HepG2 (cell line): ENCODE measurements at regions not wholly inside any gene's neighbourhood (a gene's known extent, or its start where the extent isn't known, plus 50 kb on each side); places are given as distances from the start of the nearest gene placed in this dataset.

Experiments
- ATAC-seq: fragments of 200-7000 bp; cut with Tn5 transposase; 3 replicates; pipeline ENCODE4 v1.9.1; 2020; ENCODE audit warnings: mild to moderate bottlenecking, moderate library complexity
- BruUV-seq: library from RNA; stranded (reverse); fragments of 400-500 nt; replicated peaks from 2 replicates; lab custom pipeline; 2021; lab: Mats Ljungman, UMichigan
- CTCF ChIA-PET: fragments of 300-600 bp; formaldehyde crosslinking; extraction: SDS; loops from one replicate; lab custom pipeline; 2021; ENCODE audit warnings: low total read pairs, inconsistent platforms, low intra/inter-chr PET ratio; lab: Yijun Ruan, JAX
- POLR2A ChIA-PET: fragments of 350-600 bp; sonication (Branson Sonifier 250); formaldehyde crosslinking; loops from one replicate; lab custom pipeline; 2020; ENCODE audit warnings: antibody characterized with exemption, inconsistent platforms; lab: Yijun Ruan, JAX
- DNase-seq: peaks from one replicate; pipeline ENCODE4 v3.0.0-alpha.2; 2015; ENCODE audit warnings: low spot score
- FAIRE-seq: peaks from 3 replicates; lab custom pipeline; 2011; peaks lifted over from hg19 to GRCh38; lab: Jason Lieb, UNC
- H2AFZ ChIP-seq: one replicate; pipeline ENCODE4 v1.6.1; 2011; ENCODE audit warnings: low read length, inconsistent platforms
- H3K27ac ChIP-seq: fragments of 300-600 bp; 3 replicates; pipeline ENCODE4 v1.8.0; 2011; ENCODE audit warnings: mixed run types, mild to moderate bottlenecking, mixed read lengths, low read length, inconsistent platforms; ENCODE audit not compliant: insufficient read depth; ENCODE audit errors: extremely low read length
- H3K27me3 ChIP-seq, 2 experiments: fragments of 200-600 bp in 1 of 2; 2 replicates in 1 of 2; 3 replicates in 1 of 2; pipeline versions ENCODE4 v1.6.0 to v1.8.0; 2011; ENCODE audit warnings: low read length in 2 of 2, mild to moderate bottlenecking in 2 of 2, moderate library complexity in 2 of 2, inconsistent platforms in 1 of 2; ENCODE audit not compliant: insufficient read depth in 2 of 2, control insufficient read depth in 1 of 2
- H3K36me3 ChIP-seq, 2 experiments: fragments of 200-600 bp in 1 of 2; replicated peaks in 1 of 2; 2 replicates in 1 of 2; 3 replicates in 1 of 2; pipeline versions ENCODE4 v1.5.1 to v1.8.0; 2011; ENCODE audit warnings: low read length in 2 of 2, inconsistent platforms in 1 of 2; ENCODE audit not compliant: insufficient read depth in 2 of 2, control insufficient read depth in 1 of 2
- H3K4me1 ChIP-seq: 2 replicates; pipeline ENCODE4 v1.5.1; 2012; ENCODE audit warnings: low read length, inconsistent platforms; ENCODE audit not compliant: insufficient read depth
- H3K4me2 ChIP-seq: 2 replicates; pipeline ENCODE4 v1.6.0; 2011; ENCODE audit warnings: low read depth, low read length, inconsistent platforms
- H3K4me3 ChIP-seq, 3 experiments: fragments of 200-600 bp in 1 of 3; sonication (generic), shearing (Covaris generic) in 1 of 3; replicated peaks in 1 of 3; 2 replicates each; pipeline ENCODE4 v1.5.1; 2011 to 2016; ENCODE audit warnings: low read length in 3 of 3, inconsistent platforms in 2 of 3, low read depth in 2 of 3, mild to moderate bottlenecking in 2 of 3, control low read depth in 1 of 3, mixed read lengths in 1 of 3; ENCODE audit not compliant: insufficient read depth in 1 of 3
- H3K79me2 ChIP-seq: one replicate; pipeline ENCODE4 v1.6.1; 2011; ENCODE audit warnings: low read length, inconsistent platforms; ENCODE audit not compliant: insufficient read depth
- H3K9ac ChIP-seq: 2 replicates; pipeline ENCODE4 v1.6.0; 2011; ENCODE audit warnings: mild to moderate bottlenecking, low read depth, low read length, inconsistent platforms; ENCODE audit not compliant: insufficient read depth
- H3K9me3 ChIP-seq: 2 replicates; pipeline ENCODE4 v1.5.1; 2012; ENCODE audit warnings: mild to moderate bottlenecking, low read length
- H4K20me1 ChIP-seq: 2 replicates; pipeline ENCODE4 v1.6.0; 2011; ENCODE audit warnings: inconsistent platforms, mild to moderate bottlenecking, low read length, moderate library complexity; ENCODE audit not compliant: insufficient read depth
- GATA4 ChIP-seq: sonication (generic); IDR thresholded peaks from 2 replicates; pipeline ENCODE4 v1.6.1; 2016; ENCODE audit warnings: antibody characterized with exemption, low read depth, borderline replicate concordance
- KLF12 ChIP-seq: sonication (generic); formaldehyde crosslinking; IDR thresholded peaks from 2 replicates; pipeline ENCODE4 v1.4.0; 2020; ENCODE audit warnings: missing genetic modification reagents, borderline replicate concordance
- MYNN ChIP-seq: sonication (generic); formaldehyde crosslinking; IDR thresholded peaks from 2 replicates; pipeline ENCODE4 v1.4.0; 2020; ENCODE audit warnings: mild to moderate bottlenecking, low read depth, missing genetic modification reagents
- NAIF1 ChIP-seq: sonication (generic); formaldehyde crosslinking; IDR thresholded peaks from 2 replicates; pipeline ENCODE4 v1.5.0; 2020; ENCODE audit warnings: mild to moderate bottlenecking, missing genetic modification reagents, borderline replicate concordance
- STAT5B ChIP-seq: sonication (generic); formaldehyde crosslinking; IDR thresholded peaks from 2 replicates; pipeline ENCODE4 v1.4.0; 2020; ENCODE audit warnings: missing genetic modification reagents
- ZNF292 ChIP-seq: sonication (generic); formaldehyde crosslinking; IDR thresholded peaks from 2 replicates; pipeline ENCODE4 v1.8.1; 2022; ENCODE audit warnings: mild to moderate bottlenecking, low read depth, missing genetic modification reagents, borderline replicate concordance
- ZNF670 ChIP-seq: sonication (generic); formaldehyde crosslinking; IDR thresholded peaks from 2 replicates; pipeline ENCODE4 v1.8.0; 2022; ENCODE audit warnings: mild to moderate bottlenecking, missing genetic modification reagents, borderline replicate concordance
- ZNF709 ChIP-seq: sonication (generic); formaldehyde crosslinking; IDR thresholded peaks from 2 replicates; pipeline ENCODE4 v1.5.0; 2020; ENCODE audit warnings: mild to moderate bottlenecking, missing genetic modification reagents
- WGBS: methylation state at CpG from one replicate; pipeline ENCODE4 v1.1.6; 2017; ENCODE audit warnings: low lambda C conversion rate; 5-methylcytosine and 5-hydroxymethylcytosine counted together
- in situ Hi-C: cut with HindIII; loops from 2 replicates; pipeline ENCODE4 v1.10.0; 2017; ENCODE audit warnings: low pct_unique_long_range_greater_than_20kb; ENCODE audit not compliant: extremely low pct_ligation_motif_present
- intact Hi-C: fragments of 100-400 bp; cut with micrococcal nuclease; formaldehyde crosslinking; loops from one replicate; pipeline ENCODE4 v1.10.0; 2022; ENCODE audit not compliant: unreplicated experiment
- TF ChIP-seq, protein P1 (sequence below): sonication (generic); formaldehyde crosslinking; IDR thresholded peaks from 2 replicates; pipeline ENCODE4 v1.4.0; 2020; ENCODE audit warnings: missing genetic modification reagents
- TF ChIP-seq, protein P2 (sequence below): sonication (generic); formaldehyde crosslinking; IDR thresholded peaks from 2 replicates; pipeline ENCODE4 v1.5.0; 2020; ENCODE audit warnings: missing genetic modification reagents, mild to moderate bottlenecking, borderline replicate concordance
- TF ChIP-seq, protein P3 (sequence below): sonication (generic); formaldehyde crosslinking; IDR thresholded peaks from 2 replicates; pipeline ENCODE4 v1.8.1; 2023; ENCODE audit warnings: mild to moderate bottlenecking, moderate library complexity, missing genetic modification reagents
- TF ChIP-seq, protein P4 (sequence below): sonication (generic); formaldehyde crosslinking; IDR thresholded peaks from 2 replicates; pipeline ENCODE4 v1.8.0; 2022; ENCODE audit warnings: missing genetic modification reagents, mild to moderate bottlenecking, borderline replicate concordance
- TF ChIP-seq, protein P5 (sequence below): sonication (generic); formaldehyde crosslinking; IDR thresholded peaks from 2 replicates; pipeline ENCODE4 v1.4.0; 2020; ENCODE audit warnings: missing genetic modification reagents, borderline replicate concordance

DNA sequence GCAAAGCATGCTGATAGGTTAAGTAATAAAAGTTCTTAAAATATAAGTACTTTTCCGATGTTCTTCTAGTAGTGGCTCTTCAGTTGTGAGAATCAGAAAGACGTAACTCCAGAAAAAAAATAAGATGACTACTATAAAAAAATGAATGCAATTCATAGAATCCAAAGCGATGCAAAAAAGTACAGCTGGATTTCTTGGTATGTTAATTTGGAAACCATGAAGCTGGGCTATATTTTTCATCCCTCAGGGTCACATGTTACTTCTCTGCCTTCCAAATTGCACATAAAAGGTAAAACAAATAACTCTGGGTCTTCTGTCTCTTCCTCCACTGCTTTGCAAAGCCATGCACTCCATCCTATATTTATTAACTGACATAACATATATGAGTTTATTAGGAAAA lies 843.9 kb upstream of the DPPA4 start (continued):
- TF ChIP-seq, protein P1, sequence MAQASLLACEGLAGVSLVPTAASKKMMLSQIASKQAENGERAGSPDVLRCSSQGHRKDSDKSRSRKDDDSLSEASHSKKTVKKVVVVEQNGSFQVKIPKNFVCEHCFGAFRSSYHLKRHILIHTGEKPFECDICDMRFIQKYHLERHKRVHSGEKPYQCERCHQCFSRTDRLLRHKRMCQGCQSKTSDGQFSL (CRISPR knock-in tag): no peak
- TF ChIP-seq ZNF709 (CRISPR knock-in tag) (no peak), ZNF292 (CRISPR knock-in tag) (no peak), NAIF1 (CRISPR knock-in tag) (no peak)
- TF ChIP-seq, all 625 proteins: peak for 0

DNA sequence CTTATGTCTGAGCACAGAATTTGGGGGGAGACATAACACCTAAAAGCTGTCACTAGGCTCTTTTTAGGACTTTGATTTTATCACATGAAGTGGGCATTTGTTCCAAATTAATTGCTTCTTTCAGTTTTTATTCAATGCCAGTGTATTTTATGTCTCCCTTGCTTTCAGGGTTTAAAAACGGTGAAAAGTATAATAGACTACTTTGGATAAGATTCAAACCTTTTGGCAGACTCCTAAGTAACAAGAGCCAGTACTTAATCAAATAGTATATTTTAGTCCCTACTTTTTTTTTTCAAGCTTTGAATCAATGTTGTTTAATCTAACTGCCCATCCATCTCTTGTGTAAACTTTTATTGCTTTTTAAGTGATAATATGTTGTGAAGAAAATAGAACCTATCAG lies 847.2 kb upstream of the DPPA4 start:
- Histone ChIP-seq H3K79me2 (no peaks in the 10 kb centered on the region), H2AFZ (no peak overlapping the region), H3K4me1 (no peaks in the 10 kb centered on the region), H3K4me3 (no peak overlapping the region), H3K9me3 (peaks cover 5% of the 10 kb centered on the region), H3K36me3 (no peaks in the 10 kb centered on the region), H4K20me1 (no peaks in the 10 kb centered on the region), H3K27ac (no peak overlapping the region), H3K27me3 (no peaks in the 10 kb centered on the region; a peak in 1 of 5 replicates), H3K4me2 (no peak overlapping the region), H3K9ac (no peak overlapping the region)
- in situ Hi-C loops: no loop called here
- intact Hi-C loops: no loop called here
- ChIA-PET POLR2A (no interaction called here), CTCF (no interaction called here)
- no peak for TF ChIP-seq KLF12
- no peak for TF ChIP-seq GATA4
- no peak for TF ChIP-seq ZNF670
- TF ChIP-seq, protein P2, sequence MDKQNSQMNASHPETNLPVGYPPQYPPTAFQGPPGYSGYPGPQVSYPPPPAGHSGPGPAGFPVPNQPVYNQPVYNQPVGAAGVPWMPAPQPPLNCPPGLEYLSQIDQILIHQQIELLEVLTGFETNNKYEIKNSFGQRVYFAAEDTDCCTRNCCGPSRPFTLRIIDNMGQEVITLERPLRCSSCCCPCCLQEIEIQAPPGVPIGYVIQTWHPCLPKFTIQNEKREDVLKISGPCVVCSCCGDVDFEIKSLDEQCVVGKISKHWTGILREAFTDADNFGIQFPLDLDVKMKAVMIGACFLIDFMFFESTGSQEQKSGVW: no peak
- TF ChIP-seq, protein P3, sequence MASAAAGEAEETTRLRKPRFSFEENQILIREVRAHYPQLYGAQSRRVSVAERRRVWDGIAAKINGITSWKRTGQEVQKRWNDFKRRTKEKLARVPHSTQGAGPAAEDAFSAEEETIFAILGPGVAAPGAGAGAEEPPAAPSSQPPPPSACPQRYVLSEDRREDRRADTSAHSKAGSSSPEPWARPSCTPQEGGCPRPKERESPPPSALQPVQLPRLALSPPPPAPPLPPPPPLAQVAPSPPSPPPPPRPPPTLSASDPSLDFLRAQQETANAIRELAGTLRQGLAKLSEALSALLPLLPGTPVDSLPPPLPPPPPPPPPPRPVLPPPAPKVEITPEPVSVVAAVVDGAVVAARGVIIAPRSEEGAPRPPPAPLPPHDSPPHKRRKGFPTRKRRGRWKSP (CRISPR knock-in tag): no peak
- no peak for TF ChIP-seq STAT5B (CRISPR knock-in tag)
- TF ChIP-seq, protein P4, sequence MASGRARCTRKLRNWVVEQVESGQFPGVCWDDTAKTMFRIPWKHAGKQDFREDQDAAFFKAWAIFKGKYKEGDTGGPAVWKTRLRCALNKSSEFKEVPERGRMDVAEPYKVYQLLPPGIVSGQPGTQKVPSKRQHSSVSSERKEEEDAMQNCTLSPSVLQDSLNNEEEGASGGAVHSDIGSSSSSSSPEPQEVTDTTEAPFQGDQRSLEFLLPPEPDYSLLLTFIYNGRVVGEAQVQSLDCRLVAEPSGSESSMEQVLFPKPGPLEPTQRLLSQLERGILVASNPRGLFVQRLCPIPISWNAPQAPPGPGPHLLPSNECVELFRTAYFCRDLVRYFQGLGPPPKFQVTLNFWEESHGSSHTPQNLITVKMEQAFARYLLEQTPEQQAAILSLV (CRISPR knock-in tag): no peak
- no peak for TF ChIP-seq MYNN (CRISPR knock-in tag)
- TF ChIP-seq, protein P5, sequence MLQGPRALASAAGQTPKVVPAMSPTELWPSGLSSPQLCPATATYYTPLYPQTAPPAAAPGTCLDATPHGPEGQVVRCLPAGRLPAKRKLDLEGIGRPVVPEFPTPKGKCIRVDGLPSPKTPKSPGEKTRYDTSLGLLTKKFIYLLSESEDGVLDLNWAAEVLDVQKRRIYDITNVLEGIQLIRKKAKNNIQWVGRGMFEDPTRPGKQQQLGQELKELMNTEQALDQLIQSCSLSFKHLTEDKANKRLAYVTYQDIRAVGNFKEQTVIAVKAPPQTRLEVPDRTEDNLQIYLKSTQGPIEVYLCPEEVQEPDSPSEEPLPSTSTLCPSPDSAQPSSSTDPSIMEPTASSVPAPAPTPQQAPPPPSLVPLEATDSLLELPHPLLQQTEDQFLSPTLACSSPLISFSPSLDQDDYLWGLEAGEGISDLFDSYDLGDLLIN: no peak
- BruUV-seq: no TSS peak
- ATAC-seq (no peak), FAIRE-seq (no peak), DNase-seq (no peak)
- WGBS: 0% methylated on average over 1 of the region's 1 CpG
